ENCODE measurements at regions not wholly inside any gene's neighbourhood (a gene's known extent, or its start where the extent isn't known, plus 50 kb on each side); places are given as distances from the start of the nearest gene placed in this dataset.

DNA sequence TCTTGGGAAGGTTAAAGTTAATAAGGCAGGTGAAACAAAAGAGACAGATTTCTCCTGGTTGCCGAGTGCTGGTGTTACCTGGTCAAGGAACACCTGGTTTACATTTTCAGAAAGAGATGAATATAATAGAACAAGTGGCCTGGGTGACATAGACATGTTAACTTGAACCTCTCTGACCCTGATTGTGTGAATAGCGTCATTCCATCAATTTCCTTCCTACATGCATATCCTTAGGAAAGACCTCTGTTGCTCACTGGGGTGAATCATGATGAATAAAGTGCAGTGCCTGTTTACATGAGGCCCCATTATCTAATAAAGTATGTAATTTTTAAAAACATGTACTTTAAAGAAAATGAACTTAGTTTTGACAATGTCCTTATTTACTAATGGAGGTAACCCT lies 1822.9 kb upstream of the FLRT2 start:
- no peak overlapping the region for H3K4me2 ChIP-seq (ENCODE audit: insufficient read depth, low read length)

DNA sequence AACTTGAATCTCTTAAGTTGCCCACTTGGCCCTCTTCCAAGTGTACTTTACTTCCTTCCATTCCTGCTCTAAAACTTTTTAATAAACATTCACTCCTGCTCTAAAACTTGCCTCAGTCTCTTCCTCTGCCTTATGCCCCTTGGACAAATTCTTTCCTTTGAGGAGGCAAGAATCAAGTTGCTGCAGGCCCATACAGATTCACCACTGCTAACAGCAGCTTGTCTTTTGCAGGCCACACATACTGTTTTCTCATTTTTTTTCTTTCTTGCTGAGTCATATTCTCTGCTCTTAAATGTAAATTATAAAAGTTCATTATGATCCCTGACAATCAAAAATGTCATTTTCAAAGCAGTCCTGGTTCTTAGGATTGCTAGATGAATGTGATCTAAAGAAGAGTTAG lies 1820.8 kb upstream of the FLRT2 start:
- Histone ChIP-seq H2AFZ (ENCODE audit: low read depth, low read length) (no peak overlapping the region), H3K36me3 (ENCODE audit: insufficient read depth, low read length) (no peaks in the 10 kb centered on the region), H3K4me2 (ENCODE audit: insufficient read depth, low read length) (no peak overlapping the region), H3K79me2 (ENCODE audit: insufficient read depth, low read length) (no peaks in the 10 kb centered on the region), H3K9ac (ENCODE audit: low read depth, low read length) (no peak overlapping the region), H3K27me3 (ENCODE audit: insufficient read depth, low read length, poor library complexity) (no peaks in the 10 kb centered on the region), H3K4me3 (ENCODE audit: low read depth in 1 of 2, low read length in 2 of 2) (no peak overlapping the region), H3K4me1 (ENCODE audit: insufficient read depth, low read length) (no peaks in the 10 kb centered on the region), H3K27ac (ENCODE audit: low read length) (no peak overlapping the region), H3K9me3 (ENCODE audit: insufficient read depth, low read length, severe bottlenecking) (no peaks in the 10 kb centered on the region), H4K20me1 (ENCODE audit: insufficient read depth, low read length) (no peaks in the 10 kb centered on the region)
- ATAC-seq (ENCODE audit: insufficient read depth, low read depth) = no peak
- no peak for DNase-seq
- TF ChIP-seq EZH2 (IDR thresholded peaks at IDR 0.05; ENCODE audit: borderline replicate concordance, low read depth, low read length, severe bottlenecking) = no peak
- TF ChIP-seq, protein P1, sequence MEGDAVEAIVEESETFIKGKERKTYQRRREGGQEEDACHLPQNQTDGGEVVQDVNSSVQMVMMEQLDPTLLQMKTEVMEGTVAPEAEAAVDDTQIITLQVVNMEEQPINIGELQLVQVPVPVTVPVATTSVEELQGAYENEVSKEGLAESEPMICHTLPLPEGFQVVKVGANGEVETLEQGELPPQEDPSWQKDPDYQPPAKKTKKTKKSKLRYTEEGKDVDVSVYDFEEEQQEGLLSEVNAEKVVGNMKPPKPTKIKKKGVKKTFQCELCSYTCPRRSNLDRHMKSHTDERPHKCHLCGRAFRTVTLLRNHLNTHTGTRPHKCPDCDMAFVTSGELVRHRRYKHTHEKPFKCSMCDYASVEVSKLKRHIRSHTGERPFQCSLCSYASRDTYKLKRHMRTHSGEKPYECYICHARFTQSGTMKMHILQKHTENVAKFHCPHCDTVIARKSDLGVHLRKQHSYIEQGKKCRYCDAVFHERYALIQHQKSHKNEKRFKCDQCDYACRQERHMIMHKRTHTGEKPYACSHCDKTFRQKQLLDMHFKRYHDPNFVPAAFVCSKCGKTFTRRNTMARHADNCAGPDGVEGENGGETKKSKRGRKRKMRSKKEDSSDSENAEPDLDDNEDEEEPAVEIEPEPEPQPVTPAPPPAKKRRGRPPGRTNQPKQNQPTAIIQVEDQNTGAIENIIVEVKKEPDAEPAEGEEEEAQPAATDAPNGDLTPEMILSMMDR (IDR thresholded peaks at IDR 0.05; ENCODE audit: borderline replicate concordance, extremely low read depth, low read length, poor library complexity, severe bottlenecking) = no peak

More for the DNA sequence above, 1822.9 kb upstream of the FLRT2 start:
- H3K27me3 ChIP-seq (ENCODE audit: insufficient read depth, low read length, poor library complexity) = no peaks in the 10 kb centered on the region
- TF ChIP-seq EZH2 (IDR thresholded peaks at IDR 0.05; ENCODE audit: borderline replicate concordance, low read depth, low read length, severe bottlenecking) = no peak
- TF ChIP-seq, protein P1 (IDR thresholded peaks at IDR 0.05; ENCODE audit: borderline replicate concordance, extremely low read depth, low read length, poor library complexity, severe bottlenecking) = no peak
- no peaks in the 10 kb centered on the region for H4K20me1 ChIP-seq (ENCODE audit: insufficient read depth, low read length)
- no peaks in the 10 kb centered on the region for H3K4me1 ChIP-seq (ENCODE audit: insufficient read depth, low read length)
- H3K9me3 ChIP-seq (ENCODE audit: insufficient read depth, low read length, severe bottlenecking) = no peaks in the 10 kb centered on the region
- no peak overlapping the region for H3K9ac ChIP-seq (ENCODE audit: low read depth, low read length)
- DNase-seq = no peak
- H2AFZ ChIP-seq (ENCODE audit: low read depth, low read length) = no peak overlapping the region
- ATAC-seq (ENCODE audit: insufficient read depth, low read depth) = no peak
- no peak overlapping the region for H3K27ac ChIP-seq (ENCODE audit: low read length)
- H3K79me2 ChIP-seq (ENCODE audit: insufficient read depth, low read length) = no peaks in the 10 kb centered on the region
- H3K36me3 ChIP-seq (ENCODE audit: insufficient read depth, low read length) = no peaks in the 10 kb centered on the region
- H3K4me3 ChIP-seq (ENCODE audit: low read depth in 1 of 2, low read length in 2 of 2) = no peak overlapping the region

DNA sequence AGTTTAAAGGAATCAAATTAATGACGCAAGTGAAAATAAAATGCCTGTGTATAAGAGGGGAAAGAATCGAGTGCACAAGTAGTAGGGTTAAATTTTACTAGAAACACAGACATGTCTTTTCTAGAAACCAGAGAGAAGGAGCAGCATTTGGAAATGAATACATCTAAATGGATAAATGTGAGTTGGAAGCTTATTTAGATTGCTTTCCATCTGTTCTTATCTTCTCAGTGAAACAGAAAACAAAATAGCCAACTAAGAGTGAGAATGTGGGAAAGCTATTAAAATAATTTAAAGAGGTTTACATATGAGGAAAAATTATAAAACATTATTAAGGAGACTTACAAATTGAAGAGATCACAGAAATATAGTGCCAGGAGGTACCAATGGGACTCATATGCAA lies 1818.9 kb upstream of the FLRT2 start:
- H2AFZ ChIP-seq (ENCODE audit: low read depth, low read length) = no peak overlapping the region
- H3K4me3 ChIP-seq (ENCODE audit: low read depth in 1 of 2, low read length in 2 of 2) = no peak overlapping the region
- H3K9me3 ChIP-seq (ENCODE audit: insufficient read depth, low read length, severe bottlenecking) = no peaks in the 10 kb centered on the region
- H3K27me3 ChIP-seq (ENCODE audit: insufficient read depth, low read length, poor library complexity) = no peaks in the 10 kb centered on the region
- H3K36me3 ChIP-seq (ENCODE audit: insufficient read depth, low read length) = no peaks in the 10 kb centered on the region
- H3K9ac ChIP-seq (ENCODE audit: low read depth, low read length) = no peak overlapping the region
- no peaks in the 10 kb centered on the region for H4K20me1 ChIP-seq (ENCODE audit: insufficient read depth, low read length)
- ATAC-seq (ENCODE audit: insufficient read depth, low read depth) = no peak
- DNase-seq = no peak
- TF ChIP-seq EZH2 (IDR thresholded peaks at IDR 0.05; ENCODE audit: borderline replicate concordance, low read depth, low read length, severe bottlenecking) = no peak
- TF ChIP-seq, protein P1 (IDR thresholded peaks at IDR 0.05; ENCODE audit: borderline replicate concordance, extremely low read depth, low read length, poor library complexity, severe bottlenecking) = no peak
- no peaks in the 10 kb centered on the region for H3K79me2 ChIP-seq (ENCODE audit: insufficient read depth, low read length)
- H3K4me2 ChIP-seq (ENCODE audit: insufficient read depth, low read length) = no peak overlapping the region
- H3K27ac ChIP-seq (ENCODE audit: low read length) = no peak overlapping the region
- no peaks in the 10 kb centered on the region for H3K4me1 ChIP-seq (ENCODE audit: insufficient read depth, low read length)

Measured in DND-41 (cell line).